ENCODE measurements at regions not wholly inside any gene's neighbourhood (a gene's known extent, or its start where the extent isn't known, plus 50 kb on each side); places are given as distances from the start of the nearest gene placed in this dataset.
"Not testable (repeated sequence)": the region's sequence is repeated elsewhere in the genome, so short reads cannot be mapped to it uniquely, and the experiment has no call there.

DNA sequence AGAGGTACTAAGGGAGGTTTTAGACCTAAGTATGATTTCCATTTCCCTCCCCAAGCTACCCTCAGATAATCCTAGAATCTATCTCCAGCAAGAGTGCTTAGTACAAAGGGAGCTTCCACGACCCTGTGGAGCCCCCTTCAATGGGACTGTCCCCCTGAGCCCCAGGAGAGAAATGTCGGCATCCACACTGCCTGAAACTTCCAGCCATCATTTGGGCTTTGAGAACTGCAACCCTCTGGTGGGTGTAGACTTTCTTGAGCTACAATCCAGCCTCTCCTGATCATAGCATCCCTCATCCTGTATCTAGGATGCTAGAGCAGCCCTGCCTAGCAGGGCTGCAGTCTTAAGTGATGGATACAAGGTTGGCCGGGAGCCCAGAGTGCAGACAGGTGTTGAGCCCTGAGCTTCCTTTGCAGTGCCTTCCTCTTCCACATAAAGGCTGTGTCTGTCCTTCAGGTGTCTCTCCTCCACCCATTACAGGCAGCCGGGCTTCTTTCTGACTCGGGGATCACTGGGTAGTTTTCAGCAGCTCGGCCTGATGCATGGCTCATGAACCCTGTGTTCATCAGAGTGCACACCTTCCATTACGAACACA is 424.5 kb downstream of the PREX1 start:
- Histone ChIP-seq H3K4me1 (ENCODE audit: low read length) (peaks cover 6% of the 10 kb centered on the region; the same call in 1 of the 2 replicates), H3K27ac (ENCODE audit: low read length) (no peak overlapping the region), H3K36me3 (replicated peaks; ENCODE audit: low read depth, low read length) (no peaks in the 10 kb centered on the region), H3K9me3 (ENCODE audit: insufficient read depth, low read length) (no peaks in the 10 kb centered on the region), H3K9ac (ENCODE audit: low read length) (no peak overlapping the region), H3K4me3 (ENCODE audit: low read length) (no peak overlapping the region), H3K27me3 (ENCODE audit: low read depth, low read length) (peaks cover 27% of the 10 kb centered on the region), H4K20me1 (ENCODE audit: insufficient read depth, low read length) (no peaks in the 10 kb centered on the region), H3K79me2 (ENCODE audit: low read length) (no peaks in the 10 kb centered on the region), H3K4me2 (ENCODE audit: low read length) (no peak overlapping the region), H2AFZ (ENCODE audit: low read depth, low read length) (no peak overlapping the region)
- no peak for TF ChIP-seq EZH2phosphoT487 (IDR thresholded peaks at IDR 0.05; ENCODE audit: low read depth)
- TF ChIP-seq, protein P1, sequence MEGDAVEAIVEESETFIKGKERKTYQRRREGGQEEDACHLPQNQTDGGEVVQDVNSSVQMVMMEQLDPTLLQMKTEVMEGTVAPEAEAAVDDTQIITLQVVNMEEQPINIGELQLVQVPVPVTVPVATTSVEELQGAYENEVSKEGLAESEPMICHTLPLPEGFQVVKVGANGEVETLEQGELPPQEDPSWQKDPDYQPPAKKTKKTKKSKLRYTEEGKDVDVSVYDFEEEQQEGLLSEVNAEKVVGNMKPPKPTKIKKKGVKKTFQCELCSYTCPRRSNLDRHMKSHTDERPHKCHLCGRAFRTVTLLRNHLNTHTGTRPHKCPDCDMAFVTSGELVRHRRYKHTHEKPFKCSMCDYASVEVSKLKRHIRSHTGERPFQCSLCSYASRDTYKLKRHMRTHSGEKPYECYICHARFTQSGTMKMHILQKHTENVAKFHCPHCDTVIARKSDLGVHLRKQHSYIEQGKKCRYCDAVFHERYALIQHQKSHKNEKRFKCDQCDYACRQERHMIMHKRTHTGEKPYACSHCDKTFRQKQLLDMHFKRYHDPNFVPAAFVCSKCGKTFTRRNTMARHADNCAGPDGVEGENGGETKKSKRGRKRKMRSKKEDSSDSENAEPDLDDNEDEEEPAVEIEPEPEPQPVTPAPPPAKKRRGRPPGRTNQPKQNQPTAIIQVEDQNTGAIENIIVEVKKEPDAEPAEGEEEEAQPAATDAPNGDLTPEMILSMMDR (IDR thresholded peaks at IDR 0.05; ENCODE audit: low read depth, low read length): no peak

DNA sequence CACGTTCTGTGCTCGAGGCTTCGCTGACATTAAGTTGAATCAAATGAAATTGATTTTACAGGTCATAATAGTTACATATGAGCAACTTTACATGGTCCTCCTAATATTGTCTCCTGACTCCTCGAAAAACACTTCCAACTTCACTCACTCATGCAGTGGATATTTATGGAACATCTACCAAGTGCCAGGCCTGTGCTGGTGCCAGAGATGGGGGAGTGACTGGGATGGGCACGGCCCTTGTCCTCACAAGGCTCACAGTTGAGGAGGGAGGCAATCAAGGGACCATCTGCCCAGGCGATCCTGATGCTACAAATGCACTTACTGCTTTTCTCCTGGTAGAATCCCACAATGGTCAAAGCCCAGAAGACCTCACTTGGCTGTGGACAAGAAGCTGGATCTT is 426.4 kb downstream of the PREX1 start:
- Histone ChIP-seq H3K79me2 (ENCODE audit: low read length) (no peaks in the 10 kb centered on the region), H3K9me3 (ENCODE audit: insufficient read depth, low read length) (no peaks in the 10 kb centered on the region), H3K36me3 (replicated peaks; ENCODE audit: low read depth, low read length) (no peaks in the 10 kb centered on the region), H3K9ac (ENCODE audit: low read length) (no peak overlapping the region), H3K4me3 (ENCODE audit: low read length) (no peak overlapping the region), H2AFZ (ENCODE audit: low read depth, low read length) (no peak overlapping the region), H3K4me1 (ENCODE audit: low read length) (peaks cover 6% of the 10 kb centered on the region; the same call in 1 of the 2 replicates), H3K27me3 (ENCODE audit: low read depth, low read length) (peaks cover 34% of the 10 kb centered on the region), H3K4me2 (ENCODE audit: low read length) (no peak overlapping the region), H3K27ac (ENCODE audit: low read length) (no peak overlapping the region), H4K20me1 (ENCODE audit: insufficient read depth, low read length) (no peaks in the 10 kb centered on the region)
- no peak for TF ChIP-seq EZH2phosphoT487 (IDR thresholded peaks at IDR 0.05; ENCODE audit: low read depth)
- TF ChIP-seq, protein P1 (IDR thresholded peaks at IDR 0.05; ENCODE audit: low read depth, low read length): no peak

DNA sequence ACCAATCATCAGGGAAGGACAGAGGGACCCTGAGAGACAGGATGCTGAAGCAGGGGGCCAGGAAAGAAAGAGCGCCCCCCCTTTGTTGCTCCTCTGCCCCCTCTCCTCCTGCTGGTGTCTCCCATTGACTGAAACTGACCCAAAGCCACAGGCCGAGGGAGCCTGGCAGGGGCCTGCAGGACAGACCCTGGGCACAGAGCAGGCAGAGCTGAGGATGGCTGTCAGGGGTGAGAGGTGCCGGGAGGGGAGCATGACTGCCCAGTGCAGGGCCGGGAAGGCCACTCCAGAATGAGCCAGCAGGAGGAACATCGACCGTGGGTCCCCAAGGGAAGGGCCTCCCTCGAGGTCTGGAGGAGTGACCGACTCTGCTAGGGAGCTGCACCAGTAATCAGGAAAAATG is 427.8 kb downstream of the PREX1 start:
- Histone ChIP-seq H3K9me3 (ENCODE audit: insufficient read depth, low read length) (no peaks in the 10 kb centered on the region), H3K79me2 (ENCODE audit: low read length) (no peaks in the 10 kb centered on the region), H4K20me1 (ENCODE audit: insufficient read depth, low read length) (no peaks in the 10 kb centered on the region), H3K9ac (ENCODE audit: low read length) (no peak overlapping the region), H3K4me1 (ENCODE audit: low read length) (peaks cover 6% of the 10 kb centered on the region; the same call in 1 of the 2 replicates), H3K36me3 (replicated peaks; ENCODE audit: low read depth, low read length) (no peaks in the 10 kb centered on the region), H3K27me3 (ENCODE audit: low read depth, low read length) (peaks cover 48% of the 10 kb centered on the region), H3K4me2 (ENCODE audit: low read length) (no peak overlapping the region), H2AFZ (ENCODE audit: low read depth, low read length) (no peak overlapping the region), H3K4me3 (ENCODE audit: low read length) (no peak overlapping the region), H3K27ac (ENCODE audit: low read length) (no peak overlapping the region)
- TF ChIP-seq, protein P1 (IDR thresholded peaks at IDR 0.05; ENCODE audit: low read depth, low read length): no peak
- no peak for TF ChIP-seq EZH2phosphoT487 (IDR thresholded peaks at IDR 0.05; ENCODE audit: low read depth)

DNA sequence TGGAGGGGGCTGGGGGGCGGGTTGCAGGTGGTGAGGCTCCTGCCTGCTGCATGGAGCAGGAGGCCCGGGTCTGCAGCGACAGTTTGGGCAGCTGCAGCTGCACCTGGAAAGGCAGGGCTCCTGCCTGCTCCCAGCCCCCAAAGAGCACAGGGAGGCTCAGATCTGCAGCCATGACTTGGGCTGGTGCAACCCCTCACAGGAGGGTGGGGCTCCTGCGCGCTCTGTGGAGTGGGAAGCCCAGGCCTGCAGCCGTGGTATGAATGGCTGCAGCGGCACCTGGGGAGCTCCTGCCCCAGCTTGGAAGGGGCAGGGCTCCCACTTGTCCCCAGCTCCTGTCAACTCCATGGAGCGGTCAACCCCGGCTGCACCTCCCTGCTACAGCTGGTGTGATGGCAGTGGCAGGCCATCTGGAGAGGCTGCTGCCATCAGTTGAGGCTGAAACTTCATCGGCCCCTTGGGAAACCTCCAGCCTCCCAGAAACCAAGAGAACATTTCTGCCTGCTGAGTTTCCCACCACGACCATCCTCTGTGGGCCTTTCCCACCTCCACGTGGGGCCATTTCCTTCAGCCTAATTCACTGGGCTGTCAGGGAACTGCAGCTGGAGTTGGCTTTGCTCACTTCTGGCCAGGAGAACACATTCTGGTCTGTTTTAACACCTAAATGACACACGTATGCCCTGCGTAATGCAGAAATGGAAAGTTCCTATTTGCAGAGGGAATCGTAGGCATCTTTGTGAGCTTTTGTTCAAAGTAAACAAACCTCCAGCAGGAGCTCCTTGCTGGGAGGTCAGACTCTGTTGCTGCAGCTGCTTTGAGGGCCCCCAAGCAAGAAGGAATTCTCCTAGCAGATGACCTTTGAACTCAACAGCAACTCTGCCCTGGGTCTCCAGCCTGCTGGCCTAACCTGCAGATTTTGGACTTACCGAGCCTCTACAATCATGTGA is 429.0 kb downstream of the PREX1 start:
- H4K20me1 ChIP-seq (ENCODE audit: insufficient read depth, low read length): no peaks in the 10 kb centered on the region
- H3K4me2 ChIP-seq (ENCODE audit: low read length): no peak overlapping the region
- H3K27me3 ChIP-seq (ENCODE audit: low read depth, low read length): peaks cover 47% of the 10 kb centered on the region
- no peak overlapping the region for H2AFZ ChIP-seq (ENCODE audit: low read depth, low read length)
- H3K36me3 ChIP-seq (replicated peaks; ENCODE audit: low read depth, low read length): no peaks in the 10 kb centered on the region
- H3K9ac ChIP-seq (ENCODE audit: low read length): no peak overlapping the region
- H3K4me3 ChIP-seq (ENCODE audit: low read length): no peak overlapping the region
- H3K79me2 ChIP-seq (ENCODE audit: low read length): no peaks in the 10 kb centered on the region
- H3K27ac ChIP-seq (ENCODE audit: low read length): no peak overlapping the region
- peaks cover 6% of the 10 kb centered on the region; the same call in 1 of the 2 replicates for H3K4me1 ChIP-seq (ENCODE audit: low read length)
- TF ChIP-seq, protein P1 (IDR thresholded peaks at IDR 0.05; ENCODE audit: low read depth, low read length): no peak
- no peak for TF ChIP-seq EZH2phosphoT487 (IDR thresholded peaks at IDR 0.05; ENCODE audit: low read depth)
- H3K9me3 ChIP-seq (ENCODE audit: insufficient read depth, low read length): no peaks in the 10 kb centered on the region

DNA sequence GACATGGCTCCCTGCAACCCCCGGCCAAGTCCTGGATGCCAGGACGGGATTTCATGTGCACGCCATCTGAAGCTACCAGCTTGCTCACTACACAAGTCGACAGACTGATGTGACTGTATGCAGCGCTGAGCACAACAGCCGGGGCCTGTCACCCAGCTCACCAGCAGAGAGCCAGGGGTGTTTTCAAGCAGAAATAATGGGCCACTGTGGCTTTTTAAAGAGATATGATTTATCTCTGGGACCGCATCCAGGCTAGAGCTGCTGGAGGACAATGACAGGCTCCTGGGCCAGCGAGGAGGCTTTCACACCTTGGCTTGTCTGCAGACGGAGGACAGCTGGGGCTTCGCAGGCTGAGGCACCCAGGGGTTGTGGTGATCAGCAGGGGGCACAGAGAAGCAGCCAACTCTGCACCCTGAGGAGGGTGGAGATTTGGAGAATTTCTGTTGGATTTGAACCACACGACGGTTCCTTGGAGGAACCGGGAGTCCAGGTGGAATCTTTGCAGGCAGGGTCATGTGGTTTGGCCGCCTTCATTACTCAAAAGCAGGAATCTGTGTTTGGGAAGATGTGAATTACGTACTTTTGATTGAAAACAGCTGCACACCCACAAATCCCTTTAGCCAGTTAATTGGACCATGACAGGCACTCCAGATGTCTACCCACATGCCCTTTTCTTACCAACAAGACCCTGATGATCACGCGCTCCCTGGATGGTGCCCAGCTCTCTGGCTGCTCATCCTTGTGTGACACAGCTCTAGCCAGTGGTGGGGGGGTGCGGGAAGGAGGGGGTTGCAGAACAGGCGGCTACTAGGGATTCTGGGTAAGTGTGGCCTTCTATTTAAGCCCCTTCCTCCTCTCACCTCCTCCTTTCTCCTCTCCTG is 430.6 kb downstream of the PREX1 start:
- H3K36me3 ChIP-seq (replicated peaks; ENCODE audit: low read depth, low read length); H2AFZ ChIP-seq (ENCODE audit: low read depth, low read length); H3K4me2 ChIP-seq (ENCODE audit: low read length); H3K79me2 ChIP-seq (ENCODE audit: low read length); H4K20me1 ChIP-seq (ENCODE audit: insufficient read depth, low read length); H3K4me3 ChIP-seq (ENCODE audit: low read length); H3K4me1 ChIP-seq (ENCODE audit: low read length); H3K9me3 ChIP-seq (ENCODE audit: insufficient read depth, low read length); H3K9ac ChIP-seq (ENCODE audit: low read length); H3K27ac ChIP-seq (ENCODE audit: low read length): not testable (repeated sequence)
- H3K27me3 ChIP-seq (ENCODE audit: low read depth, low read length): peaks cover 33% of the 10 kb centered on the region
